ENCODE measurements at regions not wholly inside any gene's neighbourhood (a gene's known extent, or its start where the extent isn't known, plus 50 kb on each side); places are given as distances from the start of the nearest gene placed in this dataset.

DNA sequence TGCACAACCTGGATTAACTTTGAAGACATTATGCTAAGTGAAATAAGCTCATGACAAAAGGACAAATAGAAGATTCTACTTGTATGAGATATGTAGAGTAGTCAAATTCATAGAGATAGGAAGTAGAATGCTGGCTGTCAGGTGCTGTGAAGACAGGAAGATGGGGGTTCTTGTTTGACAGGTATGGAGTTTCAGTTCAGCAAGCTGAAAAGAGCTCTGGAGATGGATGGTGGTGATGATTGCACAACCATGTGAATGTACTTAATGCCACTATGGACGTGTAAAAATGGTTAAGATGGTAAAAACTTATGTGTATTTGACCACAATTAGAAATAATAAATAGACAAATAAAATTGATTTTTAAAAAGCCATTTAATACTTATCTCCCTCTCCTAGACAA is 169.8 kb upstream of the DUSP10 start:
- H4K20me1 ChIP-seq, result no peaks in the 10 kb centered on the region
- H3K27ac ChIP-seq, result no peak overlapping the region
- no peaks in the 10 kb centered on the region for H3K36me3 ChIP-seq
- no peak overlapping the region for H3K9ac ChIP-seq
- H3K9me3 ChIP-seq, result no peaks in the 10 kb centered on the region
- no peak overlapping the region for H3K4me2 ChIP-seq
- no peak for TF ChIP-seq Cebpa-rat (IDR thresholded peaks at IDR 0.05)
- H3K4me1 ChIP-seq, result peaks cover 32% of the 10 kb centered on the region
- no peak overlapping the region for H3K4me3 ChIP-seq
- H3K27me3 ChIP-seq, result no peaks in the 10 kb centered on the region

DNA sequence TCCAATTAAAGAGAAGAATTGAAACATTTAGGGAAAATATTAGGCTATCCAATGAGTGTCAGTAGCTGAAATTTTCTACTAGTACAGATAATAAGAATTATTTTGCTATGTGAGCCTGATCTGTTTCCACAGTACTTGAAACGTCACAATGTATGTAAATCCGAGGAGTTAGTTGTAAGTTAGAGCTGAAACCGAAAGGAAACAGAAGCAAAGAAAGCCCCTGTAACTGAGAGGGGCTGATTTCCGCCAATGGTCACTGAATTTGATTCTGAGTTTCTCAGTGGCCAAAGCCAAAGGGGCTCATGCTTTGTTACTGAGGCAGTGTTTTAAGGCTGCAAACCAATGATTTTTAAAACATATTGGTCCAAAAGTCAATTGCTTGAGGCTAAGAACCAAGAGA is 168.3 kb upstream of the DUSP10 start:
- Histone ChIP-seq H3K4me2 (0 out of 2 replicates have a peak overlapping the region, but pooled peaks have one; percentile 17), H3K27ac (no peak overlapping the region), H3K27me3 (no peaks in the 10 kb centered on the region), H3K4me1 (peaks cover 39% of the 10 kb centered on the region), H4K20me1 (no peaks in the 10 kb centered on the region), H3K9ac (no peak overlapping the region), H3K9me3 (no peaks in the 10 kb centered on the region), H3K4me3 (no peak overlapping the region), H3K36me3 (no peaks in the 10 kb centered on the region)
- TF ChIP-seq Cebpa-rat (IDR thresholded peaks at IDR 0.05), result no peak

DNA sequence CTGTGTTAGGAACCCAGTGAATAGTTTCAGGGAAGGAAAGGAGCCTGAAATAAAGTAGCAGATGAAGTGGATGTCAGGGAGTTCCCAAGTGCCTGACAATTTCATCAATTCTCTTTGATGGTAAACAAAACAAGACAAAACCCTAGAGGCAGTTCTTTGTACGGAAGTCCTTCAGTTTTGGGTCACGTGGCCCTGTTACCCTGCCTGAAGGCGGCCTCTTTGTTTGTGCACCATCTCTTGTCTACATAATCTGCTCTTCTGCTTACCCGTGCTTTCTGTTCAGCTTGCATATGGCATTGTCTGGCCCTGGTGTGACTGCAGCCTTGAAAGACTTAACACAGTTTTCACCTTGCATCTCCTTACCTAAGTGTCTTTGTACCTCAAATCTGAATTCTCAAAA is 166.7 kb upstream of the DUSP10 start:
- Histone ChIP-seq H3K4me2 (no peak overlapping the region), H4K20me1 (no peaks in the 10 kb centered on the region), H3K4me3 (no peak overlapping the region), H3K27me3 (no peaks in the 10 kb centered on the region), H3K36me3 (no peaks in the 10 kb centered on the region), H3K9me3 (peaks cover 7% of the 10 kb centered on the region), H3K27ac (no peak overlapping the region), H3K9ac (no peak overlapping the region), H3K4me1 (peaks cover 39% of the 10 kb centered on the region)
- TF ChIP-seq Cebpa-rat (IDR thresholded peaks at IDR 0.05), result no peak

DNA sequence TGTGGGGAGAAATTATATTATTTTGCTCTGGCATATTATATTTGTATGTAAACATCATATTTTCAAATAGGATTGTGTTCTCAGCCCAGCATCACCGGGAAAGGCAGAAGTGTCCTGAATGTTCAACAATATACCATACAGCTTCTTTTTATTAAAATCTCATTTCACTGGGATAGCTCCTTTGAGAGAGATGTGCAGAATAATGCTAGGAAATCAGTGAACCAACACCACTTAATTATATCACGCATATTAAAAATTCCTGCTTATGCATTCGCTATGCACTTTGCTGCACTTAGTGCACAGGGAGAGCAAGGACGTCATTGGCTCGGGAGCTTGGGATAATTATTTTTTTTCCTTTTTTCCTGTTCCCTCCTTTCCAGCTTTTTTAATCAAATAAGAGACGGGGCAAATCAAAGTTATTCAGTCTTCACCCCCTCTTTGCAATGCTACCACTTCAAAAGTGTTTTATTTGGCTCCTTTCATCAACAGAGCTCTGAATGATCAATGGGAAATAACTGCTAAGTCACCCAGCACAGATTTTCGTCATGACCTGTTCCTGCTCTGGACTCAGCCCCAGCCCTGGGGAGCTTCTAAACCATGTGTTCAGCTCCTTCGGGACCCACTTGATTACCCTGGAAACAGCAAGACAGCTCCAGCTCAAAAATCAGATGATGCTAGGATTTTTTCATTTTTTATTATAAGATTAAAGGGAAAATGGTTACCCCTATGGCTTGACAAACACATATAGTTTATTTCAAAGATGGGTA is 165.5 kb upstream of the DUSP10 start:
- Histone ChIP-seq H3K27ac (no peak overlapping the region), H3K27me3 (no peaks in the 10 kb centered on the region), H4K20me1 (no peaks in the 10 kb centered on the region), H3K9me3 (peaks cover 17% of the 10 kb centered on the region), H3K36me3 (no peaks in the 10 kb centered on the region), H3K4me1 (peaks cover 43% of the 10 kb centered on the region), H3K4me2 (peak overlapping the region; percentile 19), H3K4me3 (no peak overlapping the region), H3K9ac (no peak overlapping the region)
- no peak for TF ChIP-seq Cebpa-rat (IDR thresholded peaks at IDR 0.05)

DNA sequence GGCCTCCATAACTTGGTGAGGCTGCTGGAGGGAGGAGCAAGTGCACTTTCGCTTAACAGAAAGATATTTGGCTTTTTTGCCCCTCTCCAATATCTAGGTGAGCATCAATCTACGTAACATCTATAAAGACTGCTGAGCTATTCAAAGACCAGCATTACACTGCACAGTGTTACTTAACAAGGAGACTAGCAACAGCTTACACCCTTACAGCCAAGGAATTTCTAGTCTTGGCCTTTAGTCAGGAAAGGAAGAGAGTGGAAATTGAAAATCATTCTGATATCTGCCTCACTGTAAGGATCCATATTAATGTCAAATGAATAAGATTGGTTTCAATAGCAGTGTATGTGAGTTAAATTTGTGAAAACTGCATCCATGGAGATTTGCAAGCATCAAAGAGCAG is 163.9 kb upstream of the DUSP10 start:
- Histone ChIP-seq H3K27me3 (no peaks in the 10 kb centered on the region), H3K9me3 (peaks cover 17% of the 10 kb centered on the region), H4K20me1 (no peaks in the 10 kb centered on the region), H3K4me2 (no peak overlapping the region), H3K27ac (no peak overlapping the region), H3K9ac (no peak overlapping the region), H3K36me3 (no peaks in the 10 kb centered on the region), H3K4me3 (no peak overlapping the region), H3K4me1 (peaks cover 44% of the 10 kb centered on the region)
- no peak for TF ChIP-seq Cebpa-rat (IDR thresholded peaks at IDR 0.05)

DNA sequence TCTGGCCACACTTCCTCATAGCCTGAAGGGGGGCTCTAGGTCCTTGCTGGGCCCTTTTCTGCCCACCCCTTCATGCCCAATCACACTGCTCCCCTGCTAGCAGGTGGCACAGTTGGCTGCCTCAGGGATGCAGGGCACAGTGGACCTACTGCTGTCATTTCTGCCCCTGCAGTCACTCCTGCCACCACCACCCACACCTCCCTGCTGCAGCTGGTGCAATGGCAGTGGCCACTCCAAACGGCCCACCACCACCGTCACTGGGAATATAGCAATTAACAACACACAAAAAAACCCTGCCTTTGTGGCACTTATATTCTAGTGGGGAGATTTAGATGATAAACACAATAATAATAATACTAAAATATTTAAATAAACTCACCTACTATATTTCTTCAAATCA is 162.4 kb upstream of the DUSP10 start:
- Histone ChIP-seq H3K4me2 (no peak overlapping the region), H3K4me1 (peaks cover 45% of the 10 kb centered on the region), H3K9me3 (peaks cover 17% of the 10 kb centered on the region), H4K20me1 (no peaks in the 10 kb centered on the region), H3K4me3 (no peak overlapping the region), H3K9ac (no peak overlapping the region), H3K27ac (no peak overlapping the region), H3K27me3 (no peaks in the 10 kb centered on the region), H3K36me3 (no peaks in the 10 kb centered on the region)
- TF ChIP-seq Cebpa-rat (IDR thresholded peaks at IDR 0.05), result no peak

DNA sequence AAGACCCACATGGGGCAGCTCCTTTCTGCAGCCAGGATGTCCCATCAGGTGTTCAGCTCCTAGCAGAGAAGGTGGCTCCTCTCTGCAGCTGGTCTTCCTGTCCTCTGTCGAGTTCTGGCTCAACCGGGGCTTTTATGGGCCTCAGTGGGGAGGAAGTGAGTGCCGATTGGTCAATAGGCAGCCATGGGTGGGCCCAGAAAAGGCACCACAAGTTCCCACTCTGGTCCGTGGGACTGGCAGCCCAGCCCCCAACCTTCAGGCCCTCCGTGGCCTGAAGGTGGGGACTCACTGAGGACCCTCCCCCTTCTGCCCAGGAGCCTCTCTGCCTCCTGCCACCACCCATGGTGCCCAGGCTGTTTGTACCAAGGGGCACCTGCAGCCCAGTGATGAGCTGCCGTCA is 161.7 kb upstream of the DUSP10 start:
- TF ChIP-seq Cebpa-rat (IDR thresholded peaks at IDR 0.05), result no peak
- H3K27ac ChIP-seq, result 0 out of 2 replicates have a peak overlapping the region, but pooled peaks have one; percentile 6
- H4K20me1 ChIP-seq, result no peaks in the 10 kb centered on the region
- peaks cover 17% of the 10 kb centered on the region for H3K9me3 ChIP-seq
- H3K4me3 ChIP-seq, result no peak overlapping the region
- H3K4me1 ChIP-seq, result peaks cover 44% of the 10 kb centered on the region
- no peak overlapping the region for H3K4me2 ChIP-seq
- no peak overlapping the region for H3K9ac ChIP-seq
- no peaks in the 10 kb centered on the region for H3K27me3 ChIP-seq
- no peaks in the 10 kb centered on the region for H3K36me3 ChIP-seq

DNA sequence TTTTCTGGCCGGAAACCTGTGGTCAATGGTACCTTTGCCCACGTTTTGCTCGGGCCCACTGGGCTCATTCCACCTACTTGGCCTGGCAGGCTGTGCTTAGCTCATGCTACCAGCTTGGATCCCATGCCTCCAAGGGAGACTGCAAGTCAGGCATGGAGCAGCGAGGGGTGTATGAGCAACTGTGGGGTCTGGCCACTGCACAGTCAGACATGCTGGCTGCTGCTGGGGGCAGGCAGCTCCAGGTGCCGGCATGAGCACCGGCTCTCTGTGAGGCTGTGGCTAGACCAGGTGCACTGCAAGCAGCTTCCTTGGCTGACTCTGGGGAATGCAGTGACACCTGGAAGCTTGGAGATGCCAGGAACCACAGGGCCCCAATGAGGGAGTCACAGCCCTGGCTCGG is 161.1 kb upstream of the DUSP10 start:
- Histone ChIP-seq H3K4me2 (no peak overlapping the region), H3K27ac (no peak overlapping the region), H3K9me3 (peaks cover 17% of the 10 kb centered on the region), H3K27me3 (no peaks in the 10 kb centered on the region), H3K4me3 (no peak overlapping the region), H3K36me3 (no peaks in the 10 kb centered on the region), H3K4me1 (peaks cover 38% of the 10 kb centered on the region), H3K9ac (no peak overlapping the region), H4K20me1 (no peaks in the 10 kb centered on the region)
- TF ChIP-seq Cebpa-rat (IDR thresholded peaks at IDR 0.05), result no peak

DNA sequence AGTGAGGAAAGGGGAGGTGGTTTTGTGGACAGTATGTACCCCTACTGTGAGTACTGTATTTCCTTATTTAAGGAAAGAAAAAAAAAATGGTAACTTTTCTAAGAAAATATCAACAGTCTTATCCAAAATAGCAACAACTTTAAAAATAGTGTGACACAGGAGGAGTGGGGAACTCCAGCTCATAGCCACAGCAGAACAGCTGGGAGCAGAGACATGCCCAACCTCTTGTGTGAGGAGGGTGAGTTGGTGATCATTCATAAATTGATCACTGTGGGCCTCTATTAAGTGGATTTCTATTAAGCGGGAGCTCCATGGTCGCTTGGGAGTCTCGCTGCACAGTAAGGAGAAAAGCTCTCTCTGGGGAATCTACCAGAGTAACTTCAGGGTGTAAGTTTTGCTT is 158.8 kb upstream of the DUSP10 start:
- H3K4me3 ChIP-seq, result no peak overlapping the region
- no peaks in the 10 kb centered on the region for H4K20me1 ChIP-seq
- H3K9ac ChIP-seq, result no peak overlapping the region
- TF ChIP-seq Cebpa-rat (IDR thresholded peaks at IDR 0.05), result no peak
- H3K4me2 ChIP-seq, result peak overlapping the region; percentile 49
- H3K4me1 ChIP-seq, result peaks cover 24% of the 10 kb centered on the region
- H3K9me3 ChIP-seq, result peaks cover 17% of the 10 kb centered on the region
- H3K27me3 ChIP-seq, result no peaks in the 10 kb centered on the region
- no peaks in the 10 kb centered on the region for H3K36me3 ChIP-seq
- peak overlapping the region; percentile 5; the same call in 1 of the 2 replicates for H3K27ac ChIP-seq

DNA sequence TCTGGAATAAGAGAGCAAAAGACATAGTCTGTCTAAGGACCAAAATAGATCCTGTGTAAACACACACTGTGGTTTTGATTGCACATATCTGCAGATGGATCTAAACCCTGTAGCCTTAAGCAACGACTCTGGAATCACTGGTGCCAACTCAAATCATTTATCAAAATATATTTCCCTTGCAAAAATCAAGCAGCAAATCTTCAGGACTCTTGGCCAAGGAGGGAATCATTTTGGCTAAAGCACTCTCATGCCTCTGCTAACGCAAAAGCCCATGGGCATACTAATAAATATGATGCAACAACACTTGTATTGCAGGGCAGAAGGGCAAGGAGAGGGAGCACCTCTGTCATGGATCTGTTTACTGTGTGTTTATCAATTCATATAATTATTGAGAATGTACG is 155.4 kb upstream of the DUSP10 start:
- Histone ChIP-seq H3K9ac (no peak overlapping the region), H3K4me2 (no peak overlapping the region), H3K4me3 (no peak overlapping the region), H3K4me1 (peaks cover 21% of the 10 kb centered on the region), H3K27me3 (no peaks in the 10 kb centered on the region), H3K9me3 (peaks cover 18% of the 10 kb centered on the region), H4K20me1 (no peaks in the 10 kb centered on the region), H3K36me3 (no peaks in the 10 kb centered on the region), H3K27ac (no peak overlapping the region)
- TF ChIP-seq Cebpa-rat (IDR thresholded peaks at IDR 0.05), result no peak; the same call in 1 of the 2 replicates

Data from BLaER1 (cell line).